ENCODE measurements at regions not wholly inside any gene's neighbourhood (a gene's known extent, or its start where the extent isn't known, plus 50 kb on each side); places are given as distances from the start of the nearest gene placed in this dataset.
A peak's percentile ranks its signal among the peaks of the same experiment; 100 is the strongest.

DNA sequence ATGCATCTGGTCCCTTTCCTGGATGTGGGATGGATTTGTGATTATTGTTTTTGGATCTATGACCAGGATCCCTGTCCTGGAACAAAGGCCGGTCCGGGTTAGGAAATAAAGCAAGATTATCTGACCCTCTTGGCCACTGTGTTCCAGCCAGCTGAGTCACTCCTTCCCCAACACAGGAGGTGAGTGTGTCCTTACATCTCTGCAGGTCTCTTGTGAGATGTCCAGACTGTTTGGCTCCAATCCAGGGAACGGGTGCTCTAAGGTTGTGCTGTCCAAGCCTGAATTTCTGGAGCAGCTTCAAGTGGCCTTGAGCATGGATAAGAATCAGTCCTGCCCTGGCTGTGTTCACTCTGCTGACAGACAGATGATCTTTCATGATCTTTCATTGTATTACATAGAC is 136.5 kb upstream of the CCL2 start:
- TF ChIP-seq, protein P1, sequence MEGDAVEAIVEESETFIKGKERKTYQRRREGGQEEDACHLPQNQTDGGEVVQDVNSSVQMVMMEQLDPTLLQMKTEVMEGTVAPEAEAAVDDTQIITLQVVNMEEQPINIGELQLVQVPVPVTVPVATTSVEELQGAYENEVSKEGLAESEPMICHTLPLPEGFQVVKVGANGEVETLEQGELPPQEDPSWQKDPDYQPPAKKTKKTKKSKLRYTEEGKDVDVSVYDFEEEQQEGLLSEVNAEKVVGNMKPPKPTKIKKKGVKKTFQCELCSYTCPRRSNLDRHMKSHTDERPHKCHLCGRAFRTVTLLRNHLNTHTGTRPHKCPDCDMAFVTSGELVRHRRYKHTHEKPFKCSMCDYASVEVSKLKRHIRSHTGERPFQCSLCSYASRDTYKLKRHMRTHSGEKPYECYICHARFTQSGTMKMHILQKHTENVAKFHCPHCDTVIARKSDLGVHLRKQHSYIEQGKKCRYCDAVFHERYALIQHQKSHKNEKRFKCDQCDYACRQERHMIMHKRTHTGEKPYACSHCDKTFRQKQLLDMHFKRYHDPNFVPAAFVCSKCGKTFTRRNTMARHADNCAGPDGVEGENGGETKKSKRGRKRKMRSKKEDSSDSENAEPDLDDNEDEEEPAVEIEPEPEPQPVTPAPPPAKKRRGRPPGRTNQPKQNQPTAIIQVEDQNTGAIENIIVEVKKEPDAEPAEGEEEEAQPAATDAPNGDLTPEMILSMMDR (IDR thresholded peaks at IDR 0.05; ENCODE audit: insufficient read depth, low read depth, low read length, missing control alignments): no peak

DNA sequence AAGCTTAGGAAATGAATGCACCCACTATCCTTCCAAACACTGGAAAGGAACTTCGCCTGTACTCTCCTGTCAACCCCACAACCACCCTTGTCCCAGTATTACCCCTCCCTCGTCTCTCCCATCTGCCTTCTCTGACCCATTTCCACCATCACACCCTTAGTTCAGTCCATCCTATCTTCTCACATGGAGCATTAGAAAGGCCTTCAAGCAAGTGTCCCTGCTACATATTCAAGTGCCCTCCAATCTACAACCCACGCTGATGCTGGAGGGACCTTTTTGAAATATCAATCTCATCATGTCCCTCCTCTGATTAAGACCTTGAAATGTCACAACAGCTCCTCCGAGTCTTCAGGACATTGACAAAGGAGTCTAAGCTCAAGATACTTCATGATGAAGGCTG is 133.8 kb upstream of the CCL2 start:
- no peak for DNase-seq (ENCODE audit: low read depth)
- TF ChIP-seq, protein P1 (IDR thresholded peaks at IDR 0.05; ENCODE audit: insufficient read depth, low read depth, low read length, missing control alignments): no peak
- no peak overlapping the region for H3K4me3 ChIP-seq (ENCODE audit: low read depth, low read length)

More for the DNA sequence above, 136.5 kb upstream of the CCL2 start:
- H3K4me3 ChIP-seq (ENCODE audit: low read depth, low read length): no peak overlapping the region
- no peak for DNase-seq (ENCODE audit: low read depth)

DNA sequence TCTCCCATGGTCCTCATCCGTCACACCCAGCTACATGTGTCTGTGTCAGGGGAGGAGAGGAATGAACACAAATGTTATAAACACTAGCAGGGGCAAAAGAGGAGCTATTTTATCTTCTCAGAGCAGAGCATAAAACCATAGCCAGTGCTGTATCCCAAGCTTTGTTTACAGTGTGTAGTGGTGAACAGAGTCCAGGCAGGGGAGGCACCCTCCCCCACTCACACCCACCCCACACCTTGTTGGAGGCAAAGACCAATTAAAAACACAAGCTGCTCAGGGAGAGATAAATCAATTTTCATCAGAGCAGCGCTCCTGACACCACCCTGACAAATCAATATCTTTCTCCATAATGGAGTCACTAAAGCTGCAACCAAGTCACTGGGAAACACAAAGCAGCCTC is 132.6 kb upstream of the CCL2 start:
- DNase-seq (ENCODE audit: low read depth): no peak
- no peak overlapping the region for H3K4me3 ChIP-seq (ENCODE audit: low read depth, low read length)
- TF ChIP-seq, protein P1 (IDR thresholded peaks at IDR 0.05; ENCODE audit: insufficient read depth, low read depth, low read length, missing control alignments): no peak

DNA sequence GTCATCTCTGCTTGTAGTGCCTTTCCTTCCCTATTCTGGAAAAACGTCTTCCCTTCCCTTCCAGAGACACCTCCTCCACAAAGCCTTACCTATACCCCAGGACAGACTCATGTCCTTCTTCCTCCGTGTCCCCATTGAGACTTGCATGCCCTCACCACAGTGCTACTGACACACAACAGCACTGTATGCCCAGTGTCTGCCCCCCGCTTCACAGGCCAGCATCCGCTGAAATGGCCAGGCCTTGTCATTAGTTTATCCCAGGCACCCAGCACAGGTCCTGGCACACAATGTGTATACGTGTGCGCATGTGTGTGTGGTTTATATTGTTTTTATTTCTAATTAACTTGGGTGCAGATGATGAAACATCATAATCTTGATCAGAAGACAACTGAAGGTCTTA is 130.1 kb upstream of the CCL2 start:
- TF ChIP-seq, protein P1 (IDR thresholded peaks at IDR 0.05; ENCODE audit: insufficient read depth, low read depth, low read length, missing control alignments): no peak
- no peak overlapping the region for H3K4me3 ChIP-seq (ENCODE audit: low read depth, low read length)
- DNase-seq (ENCODE audit: low read depth): no peak

DNA sequence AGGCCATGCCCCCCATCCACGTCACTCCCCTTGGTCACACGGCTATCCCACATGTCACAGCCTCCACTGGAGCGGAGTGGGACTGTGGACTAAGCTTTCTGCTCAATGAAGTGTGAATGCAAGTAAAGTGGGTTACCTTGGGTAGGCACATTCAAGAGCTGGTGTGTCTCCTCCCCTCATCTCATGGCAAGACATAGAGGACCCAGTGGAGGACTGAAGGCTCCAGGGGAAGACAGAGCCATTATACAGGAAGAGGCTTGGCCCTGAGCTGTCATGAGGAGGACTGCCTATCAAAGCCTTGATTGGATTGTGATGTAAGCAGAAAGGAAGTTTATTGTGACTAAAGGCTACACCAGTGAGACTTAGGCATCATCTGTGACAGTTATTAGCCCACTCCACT is 129.2 kb upstream of the CCL2 start:
- TF ChIP-seq, protein P1 (IDR thresholded peaks at IDR 0.05; ENCODE audit: insufficient read depth, low read depth, low read length, missing control alignments): no peak
- no peak overlapping the region for H3K4me3 ChIP-seq (ENCODE audit: low read depth, low read length)
- DNase-seq (ENCODE audit: low read depth): no peak

DNA sequence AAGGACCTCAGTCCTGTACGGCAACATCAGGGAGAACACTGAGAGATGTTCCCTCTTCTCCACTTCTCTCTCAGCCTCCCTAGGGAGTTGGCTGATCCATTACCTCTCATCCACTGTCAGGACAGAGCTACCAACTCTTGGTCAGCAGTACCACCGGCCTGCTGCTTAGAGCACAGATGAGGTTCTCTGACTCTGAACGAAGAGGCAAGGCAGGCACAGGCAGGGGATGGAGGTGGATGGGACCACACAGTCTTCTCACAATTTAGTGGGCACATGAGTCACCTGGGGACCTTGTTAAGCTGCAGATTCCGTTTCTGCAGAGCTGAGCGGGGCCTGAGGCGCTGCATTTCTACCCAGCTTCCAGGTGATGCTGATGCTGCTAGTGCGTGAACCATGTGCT is 128.6 kb upstream of the CCL2 start:
- no peak for DNase-seq (ENCODE audit: low read depth)
- no peak overlapping the region for H3K4me3 ChIP-seq (ENCODE audit: low read depth, low read length)
- TF ChIP-seq, protein P1 (IDR thresholded peaks at IDR 0.05; ENCODE audit: insufficient read depth, low read depth, low read length, missing control alignments): no peak

DNA sequence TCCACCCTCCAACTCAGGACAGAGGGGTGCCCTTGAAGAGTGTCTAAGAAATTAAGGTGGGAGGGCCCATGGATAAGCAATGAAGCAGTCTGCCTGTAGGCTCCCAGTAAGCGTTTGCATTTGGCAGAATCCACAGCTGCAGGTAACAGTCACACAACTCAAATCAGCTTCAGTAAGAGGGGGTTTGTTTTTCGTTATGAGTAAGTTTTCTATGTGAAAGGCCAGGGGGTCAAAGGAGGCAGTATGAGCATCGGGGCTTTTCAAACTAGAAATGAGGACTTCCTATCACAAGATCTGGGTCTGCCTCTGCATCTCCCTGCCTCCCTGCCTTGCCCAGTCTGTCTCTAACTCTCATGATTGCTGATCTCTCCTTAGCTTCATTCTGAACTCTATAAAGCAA is 128.1 kb upstream of the CCL2 start:
- DNase-seq (ENCODE audit: low read depth): peak; percentile 57

More for the DNA sequence above, 128.1 kb upstream of the CCL2 start:
- TF ChIP-seq, protein P1 (IDR thresholded peaks at IDR 0.05; ENCODE audit: insufficient read depth, low read depth, low read length, missing control alignments): no peak
- no peak overlapping the region for H3K4me3 ChIP-seq (ENCODE audit: low read depth, low read length)

Data from GM12865 (cell line).